Right lobe of liver (tissue), 6 donors: ENCODE measurements at regions not wholly inside any gene's neighbourhood (a gene's known extent, or its start where the extent isn't known, plus 50 kb on each side); places are given as distances from the start of the nearest gene placed in this dataset.
"Not testable (repeated sequence)": the region's sequence is repeated elsewhere in the genome, so short reads cannot be mapped to it uniquely, and the experiment has no call there.

Source experiments
- ATAC-seq, 4 donors: fragments of 200-7000 bp; cut with Tn5 transposase; one replicate each; pipeline ENCODE4 v1.9.1; 2020; ENCODE audit warnings: mild to moderate bottlenecking in 4 of 4, moderate library complexity in 4 of 4
- DNase-seq, 3 donors: peaks; one replicate each; pipeline ENCODE4 v3.0.0-alpha.2; 2020
- H3K27ac ChIP-seq, 3 donors: fragments of 200-600 bp; one replicate each; pipeline ENCODE4 v1.8.0; 2022
- H3K27me3 ChIP-seq, 2 donors: fragments of 200-600 bp; one replicate each; pipeline ENCODE4 v1.8.0; 2022
- H3K36me3 ChIP-seq, 4 donors: fragments of 200-600 bp; sonication (generic) in 1 of 4; one replicate each; pipeline versions ENCODE4 v1.5.1 to v1.8.0; 2017 to 2022; ENCODE audit warnings: control low read depth in 1 of 4
- H3K4me1 ChIP-seq, 4 donors: fragments of 200-600 bp; sonication (generic) in 1 of 4; one replicate each; pipeline versions ENCODE4 v1.5.1 to v1.8.0; 2017 to 2022; ENCODE audit warnings: control low read depth in 1 of 4
- H3K4me3 ChIP-seq, 3 donors: fragments of 200-600 bp; one replicate each; pipeline ENCODE4 v1.8.0; 2022
- H3K9me3 ChIP-seq, 4 donors: fragments of 200-600 bp; sonication (generic) in 1 of 4; one replicate each; pipeline versions ENCODE4 v1.5.1 to v1.8.0; 2017 to 2022; ENCODE audit warnings: control low read depth in 1 of 4
- CTCF ChIP-seq, 4 donors: fragments of 200-600 bp in 3 of 4; fragments of 450-650 bp in 1 of 4; IDR thresholded peaks; one replicate each; pipeline versions ENCODE4 v1.5.1 to v1.8.0; 2016 to 2022; ENCODE audit warnings: antibody characterized with exemption in 4 of 4, mild to moderate bottlenecking in 2 of 4
- POLR2A ChIP-seq: fragments of 450-650 bp; IDR thresholded peaks from one replicate; pipeline ENCODE4 v1.6.1; 2017; ENCODE audit warnings: antibody characterized with exemption, mild to moderate bottlenecking
- WGBS: methylation state at CpG from one replicate; pipeline ENCODE4 v1.1.6; 2018; ENCODE audit warnings: low coverage, low lambda C conversion rate; ENCODE audit not compliant: insufficient coverage; ENCODE audit errors: missing lambda C conversion rate; 5-methylcytosine and 5-hydroxymethylcytosine counted together
- intact Hi-C, 2 donors: fragments of 100-400 bp; cut with DNase I; formaldehyde crosslinking; loops; one replicate each; pipeline versions ENCODE4 v1.11.2 to v1.14.1; 2022
- donor health status: DM: no; HTN: yes; CAD: no.
- donor health status: DM: no; HTN: no; CAD: no.
- donor health status: DM: no; HTN: no; CAD: no.
- donor health status: DM: no; HTN: yes; CAD: no.
- donor health status: DM: no; HTN: yes; CAD: no.

GRCh38 chr3:70618151-70618550 lies 305.7 kb upstream of the MDFIC2 start:
- Histone ChIP-seq H3K9me3 (no peaks in the 10 kb centered on the region), H3K4me1 (no peaks in the 10 kb centered on the region), H3K4me3 (no peak overlapping the region), H3K27ac (no peak overlapping the region), H3K27me3 (no peaks in the 10 kb centered on the region), H3K36me3 (no peaks in the 10 kb centered on the region)
- WGBS: 71% methylated on average over 1 of the region's 1 CpG
- DNase-seq (no peak), ATAC-seq (no peak)
- intact Hi-C loops: no loop called here
- TF ChIP-seq POLR2A (no peak), CTCF (IDR thresholded peaks at IDR 0.05) (no peak)

GRCh38 chr3:70617349-70617748 lies 304.9 kb upstream of the MDFIC2 start:
- DNase-seq, H3K4me3 ChIP-seq, H3K36me3 ChIP-seq, H3K9me3 ChIP-seq, ATAC-seq, H3K27me3 ChIP-seq, H3K4me1 ChIP-seq, intact Hi-C loops, H3K27ac ChIP-seq: not testable (repeated sequence)
- WGBS: 80% methylated on average over 9 of the region's 14 CpGs

GRCh38 chr3:70615286-70615685 lies 302.8 kb upstream of the MDFIC2 start:
- TF ChIP-seq POLR2A: no peak
- TF ChIP-seq CTCF (IDR thresholded peaks at IDR 0.05): no peak

GRCh38 chr3:70614111-70614510 lies 301.7 kb upstream of the MDFIC2 start:
- H3K36me3 ChIP-seq: no peaks in the 10 kb centered on the region
- intact Hi-C loops: no loop called here
- H3K27ac ChIP-seq: no peak overlapping the region
- no peaks in the 10 kb centered on the region for H3K27me3 ChIP-seq
- no peak overlapping the region for H3K4me3 ChIP-seq
- no peaks in the 10 kb centered on the region for H3K4me1 ChIP-seq
- TF ChIP-seq POLR2A: no peak
- TF ChIP-seq CTCF (IDR thresholded peaks at IDR 0.05): no peak
- no peaks in the 10 kb centered on the region for H3K9me3 ChIP-seq
- ATAC-seq (no peak), DNase-seq (no peak)
- WGBS: 57% methylated on average over 5 of the region's 6 CpGs

More at GRCh38 chr3:70615286-70615685, 302.8 kb upstream of the MDFIC2 start:
- ATAC-seq: no peak
- DNase-seq: no peak
- no peak overlapping the region for H3K4me3 ChIP-seq
- no peaks in the 10 kb centered on the region for H3K9me3 ChIP-seq
- H3K4me1 ChIP-seq: no peaks in the 10 kb centered on the region
- H3K27me3 ChIP-seq: no peaks in the 10 kb centered on the region
- no peaks in the 10 kb centered on the region for H3K36me3 ChIP-seq
- intact Hi-C loops: no loop called here
- no peak overlapping the region for H3K27ac ChIP-seq
- WGBS: 33% methylated on average over 1 of the region's 1 CpG

- H3K36me3 ChIP-seq: no peaks in the 10 kb centered on the region
- no peaks in the 10 kb centered on the region for H3K27me3 ChIP-seq
- H3K27ac ChIP-seq: no peak overlapping the region
- H3K9me3 ChIP-seq: no peaks in the 10 kb centered on the region
- no peak overlapping the region for H3K4me3 ChIP-seq
- TF ChIP-seq POLR2A (no peak), CTCF (IDR thresholded peaks at IDR 0.05) (no peak)
- ATAC-seq (no peak), DNase-seq (no peak)
- intact Hi-C loops: no loop called here
- WGBS: 69% methylated on average over 10 of the region's 11 CpGs
- H3K4me1 ChIP-seq: no peaks in the 10 kb centered on the region
Measured at GRCh38 chr3:70612920-70613319, 300.5 kb upstream of the MDFIC2 start.

GRCh38 chr3:70611667-70612277 lies 299.3 kb upstream of the MDFIC2 start:
- DNase-seq, H3K27me3 ChIP-seq, H3K4me1 ChIP-seq, H3K27ac ChIP-seq, H3K36me3 ChIP-seq, intact Hi-C loops, H3K9me3 ChIP-seq, H3K4me3 ChIP-seq, ATAC-seq: not testable (repeated sequence)
- 69% methylated on average over 4 of the region's 25 CpGs for WGBS
